HG03066 (cell line): ENCODE measurements at regions not wholly inside any gene's neighbourhood (a gene's known extent, or its start where the extent isn't known, plus 50 kb on each side); places are given as distances from the start of the nearest gene placed in this dataset.
"Not testable (repeated sequence)": the region's sequence is repeated elsewhere in the genome, so short reads cannot be mapped to it uniquely, and the experiment has no call there.

ENCODE experiments used
- ATAC-seq: cut with Tn5 transposase; IDR thresholded peaks from one replicate; pipeline ENCODE4 v1.9.1; 2021; ENCODE audit warnings: low read depth; ENCODE audit not compliant: unreplicated experiment

- no peak for ATAC-seq
Observed at GRCh38 chr6:54541541-54541940, 233.3 kb downstream of the TINAG start.

GRCh38 chr6:54559136-54559535 lies 250.9 kb downstream of the TINAG start:
- ATAC-seq, result no peak

- not testable (repeated sequence) for ATAC-seq
Observed at GRCh38 chr6:54564188-54564587, 255.9 kb downstream of the TINAG start.

- ATAC-seq, result no peak
Observed at GRCh38 chr6:54574671-54575070, 266.4 kb downstream of the TINAG start.

GRCh38 chr6:54578261-54578660 lies 268.3 kb upstream of the FAM83B start:
- no peak for ATAC-seq

- no peak for ATAC-seq
Observed at GRCh38 chr6:54579011-54579410, 267.6 kb upstream of the FAM83B start.

- ATAC-seq, result no peak
Observed at GRCh38 chr6:54586251-54586650, 260.3 kb upstream of the FAM83B start.

GRCh38 chr6:54587277-54587676 lies 259.3 kb upstream of the FAM83B start:
- ATAC-seq, result no peak

GRCh38 chr6:54588176-54588575 lies 258.4 kb upstream of the FAM83B start:
- no peak for ATAC-seq

- no peak for ATAC-seq
Observed at GRCh38 chr6:54595844-54596243, 250.7 kb upstream of the FAM83B start.

- ATAC-seq, result no peak
Observed at GRCh38 chr6:54598787-54599313, 247.7 kb upstream of the FAM83B start.

GRCh38 chr6:54601600-54602300 lies 244.8 kb upstream of the FAM83B start:
- no peak for ATAC-seq

- no peak for ATAC-seq
Observed at GRCh38 chr6:54602591-54602990, 244.0 kb upstream of the FAM83B start.

GRCh38 chr6:54609981-54610380 lies 236.6 kb upstream of the FAM83B start:
- no peak for ATAC-seq

GRCh38 chr6:54613596-54613995 lies 233.0 kb upstream of the FAM83B start:
- ATAC-seq, result no peak

GRCh38 chr6:54614499-54615195 lies 231.9 kb upstream of the FAM83B start:
- ATAC-seq, result no peak

GRCh38 chr6:54617730-54618129 lies 228.8 kb upstream of the FAM83B start:
- ATAC-seq, result no peak

GRCh38 chr6:54618572-54618971 lies 228.0 kb upstream of the FAM83B start:
- ATAC-seq, result no peak

- no peak for ATAC-seq
Observed at GRCh38 chr6:54619102-54619501, 227.5 kb upstream of the FAM83B start.

GRCh38 chr6:54621285-54621684 lies 225.3 kb upstream of the FAM83B start:
- ATAC-seq, result peak; percentile 80

GRCh38 chr6:54624216-54624615 lies 222.4 kb upstream of the FAM83B start:
- no peak for ATAC-seq

- no peak for ATAC-seq
Observed at GRCh38 chr6:54624779-54625178, 221.8 kb upstream of the FAM83B start.
